Fibroblast of peridontal ligament (primary cell): ENCODE measurements at regions not wholly inside any gene's neighbourhood (a gene's known extent, or its start where the extent isn't known, plus 50 kb on each side); places are given as distances from the start of the nearest gene placed in this dataset.
"Not testable (repeated sequence)": the region's sequence is repeated elsewhere in the genome, so short reads cannot be mapped to it uniquely, and the experiment has no call there.

Experiments
- DNase-seq: peaks from one replicate; pipeline ENCODE4 v3.0.0-alpha.2; 2010; ENCODE audit errors: extremely low read depth

- DNase-seq, result no peak
These were observed 231.7 kb upstream of the PRKD1 start for GRCh38 chr14:30159374-30159773.

- DNase-seq, result no peak
These were observed 233.0 kb upstream of the PRKD1 start for GRCh38 chr14:30160608-30161007.

GRCh38 chr14:30162066-30162465 is 234.4 kb upstream of the PRKD1 start:
- no peak for DNase-seq

GRCh38 chr14:30165255-30165654 is 237.6 kb upstream of the PRKD1 start:
- peak; percentile 38 for DNase-seq

- peak; percentile 25 for DNase-seq
These were observed 250.1 kb upstream of the PRKD1 start for GRCh38 chr14:30177781-30178180.

GRCh38 chr14:30179381-30180130 is 251.9 kb upstream of the PRKD1 start:
- DNase-seq, result peak; percentile 51

GRCh38 chr14:30180219-30180618 is 252.6 kb upstream of the PRKD1 start:
- peak; percentile 81 for DNase-seq

- DNase-seq, result no peak
These were observed 258.2 kb upstream of the PRKD1 start for GRCh38 chr14:30185832-30186231.

GRCh38 chr14:30191639-30192279 is 264.1 kb upstream of the PRKD1 start:
- DNase-seq, result peak; percentile 73

- peak; percentile 50 for DNase-seq
These were observed 265.5 kb upstream of the PRKD1 start for GRCh38 chr14:30193101-30193500.

- peak; percentile 97 for DNase-seq
These were observed 266.3 kb upstream of the PRKD1 start for GRCh38 chr14:30193845-30194501.

GRCh38 chr14:30194741-30195148 is 267.1 kb upstream of the PRKD1 start:
- peak; percentile 96 for DNase-seq

- DNase-seq, result peak; percentile 75
These were observed 268.3 kb upstream of the PRKD1 start for GRCh38 chr14:30195941-30196340.

GRCh38 chr14:30196861-30197260 is 269.2 kb upstream of the PRKD1 start:
- DNase-seq, result no peak

GRCh38 chr14:30198720-30199119 is 271.1 kb upstream of the PRKD1 start:
- DNase-seq, result not testable (repeated sequence)

GRCh38 chr14:30204431-30204980 is 276.9 kb upstream of the PRKD1 start:
- DNase-seq, result no peak

GRCh38 chr14:30209136-30209535 is 281.5 kb upstream of the PRKD1 start:
- DNase-seq, result no peak

- DNase-seq, result peak; percentile 38
These were observed 283.0 kb upstream of the PRKD1 start for GRCh38 chr14:30210630-30211029.

GRCh38 chr14:30211326-30211725 is 283.7 kb upstream of the PRKD1 start:
- DNase-seq, result peak; percentile 39

GRCh38 chr14:30214014-30214413 is 286.4 kb upstream of the PRKD1 start:
- no peak for DNase-seq

- peak; percentile 92 for DNase-seq
These were observed 286.9 kb upstream of the PRKD1 start for GRCh38 chr14:30214461-30215090.

GRCh38 chr14:30218907-30219306 is 291.3 kb upstream of the PRKD1 start:
- no peak for DNase-seq
